MCF 10A (cell line): ENCODE measurements at regions not wholly inside any gene's neighbourhood (a gene's known extent, or its start where the extent isn't known, plus 50 kb on each side); places are given as distances from the start of the nearest gene placed in this dataset.

Experiments
- BruUV-seq: library from RNA; stranded (reverse); fragments of 400-500 nt; replicated peaks from 2 replicates; lab custom pipeline; 2021; lab: Mats Ljungman, UMichigan
- CTCF ChIA-PET: fragments of 300-600 bp; sonication (Branson Sonifier 250); formaldehyde crosslinking; extraction: SDS; loops from one replicate; lab custom pipeline; 2021; ENCODE audit warnings: antibody characterized with exemption, inconsistent platforms; lab: Yijun Ruan, JAX
- POLR2A ChIA-PET: fragments of 300-600, 350-650 bp; sonication (Branson Sonifier 250); formaldehyde crosslinking; extraction: SDS; loops from one replicate; lab custom pipeline; 2020; ENCODE audit warnings: antibody characterized with exemption, inconsistent platforms; lab: Yijun Ruan, JAX
- DNase-seq: peaks from one replicate; pipeline ENCODE4 v3.0.0-alpha.2; 2018; ENCODE audit not compliant: unreplicated experiment
- H3K27ac Mint-ChIP-seq: one replicate; pipeline ENCODE4 v1.8.0; 2022; ENCODE audit warnings: mild to moderate bottlenecking, low read depth, mixed read lengths; ENCODE audit not compliant: unreplicated experiment
- H3K27me3 Mint-ChIP-seq: one replicate; pipeline ENCODE4 v1.8.0; 2022; ENCODE audit warnings: mixed read lengths; ENCODE audit not compliant: insufficient read depth, unreplicated experiment
- H3K36me3 Mint-ChIP-seq: one replicate; pipeline ENCODE4 v1.8.0; 2022; ENCODE audit warnings: mild to moderate bottlenecking, moderate library complexity, mixed read lengths; ENCODE audit not compliant: insufficient read depth, unreplicated experiment
- H3K4me1 Mint-ChIP-seq: one replicate; pipeline ENCODE4 v1.8.0; 2022; ENCODE audit warnings: mixed read lengths; ENCODE audit not compliant: insufficient read depth, unreplicated experiment
- H3K4me3 Mint-ChIP-seq: one replicate; pipeline ENCODE4 v1.8.0; 2022; ENCODE audit warnings: mild to moderate bottlenecking, moderate library complexity, mixed read lengths; ENCODE audit not compliant: unreplicated experiment
- H3K9me3 Mint-ChIP-seq: one replicate; pipeline ENCODE4 v1.8.0; 2022; ENCODE audit warnings: mixed read lengths; ENCODE audit not compliant: unreplicated experiment
- CTCF ChIP-seq: fragments of 200-600 bp; IDR thresholded peaks from one replicate; pipeline ENCODE4 v1.8.0; 2022; ENCODE audit warnings: antibody characterized with exemption, mild to moderate bottlenecking; ENCODE audit not compliant: unreplicated experiment
- intact Hi-C: fragments of 100-400 bp; cut with micrococcal nuclease; formaldehyde crosslinking; loops from 2 replicates; pipeline ENCODE4 v1.14.1; 2022

- BruUV-seq, result no TSS peak
- H3K4me3 Mint-ChIP-seq, result no peak overlapping the region
- no peaks in the 10 kb centered on the region for H3K9me3 Mint-ChIP-seq
- POLR2A ChIA-PET, result no interaction called here
- DNase-seq, result no peak
- intact Hi-C loops, result no loop called here
- no peak overlapping the region for H3K27ac Mint-ChIP-seq
- no peaks in the 10 kb centered on the region for H3K27me3 Mint-ChIP-seq
- H3K36me3 Mint-ChIP-seq, result no peaks in the 10 kb centered on the region
- H3K4me1 Mint-ChIP-seq, result peaks cover 6% of the 10 kb centered on the region
- no peak for TF ChIP-seq CTCF
- CTCF ChIA-PET, result no interaction called here
Measured at GRCh38 chr2:22894761-22895160, 490.2 kb upstream of the KLHL29 start.

- Mint-ChIP-seq H3K27ac (no peak overlapping the region), H3K27me3 (peaks cover 12% of the 10 kb centered on the region), H3K36me3 (no peaks in the 10 kb centered on the region), H3K9me3 (no peaks in the 10 kb centered on the region), H3K4me1 (peaks cover 6% of the 10 kb centered on the region), H3K4me3 (no peak overlapping the region)
- ChIA-PET CTCF (no interaction called here), POLR2A (no interaction called here)
- DNase-seq, result no peak
- BruUV-seq, result no TSS peak
- intact Hi-C loops, result no loop called here
- TF ChIP-seq CTCF, result no peak
Measured at GRCh38 chr2:22897428-22897827, 487.6 kb upstream of the KLHL29 start.

GRCh38 chr2:22900674-22901073 lies 484.3 kb upstream of the KLHL29 start:
- no peak overlapping the region for H3K4me3 Mint-ChIP-seq
- DNase-seq, result no peak
- no peak for TF ChIP-seq CTCF
- peaks cover under 1% of the 10 kb centered on the region for H3K36me3 Mint-ChIP-seq
- no peaks in the 10 kb centered on the region for H3K9me3 Mint-ChIP-seq
- ChIA-PET POLR2A (no interaction called here), CTCF (interaction anchor here (0.7 kb wide), 1 partner anchor 624 kb away, joined by 3 read pairs; no protein-coding TSS in a partner anchor)
- no TSS peak for BruUV-seq
- H3K27ac Mint-ChIP-seq, result no peak overlapping the region
- peaks cover 12% of the 10 kb centered on the region for H3K27me3 Mint-ChIP-seq
- intact Hi-C loops, result no loop called here
- H3K4me1 Mint-ChIP-seq, result no peaks in the 10 kb centered on the region

GRCh38 chr2:22901471-22902179 lies 483.4 kb upstream of the KLHL29 start:
- H3K4me3 Mint-ChIP-seq, result no peak overlapping the region
- TF ChIP-seq CTCF, result no peak
- BruUV-seq, result no TSS peak
- peaks cover 12% of the 10 kb centered on the region for H3K27me3 Mint-ChIP-seq
- no peak overlapping the region for H3K27ac Mint-ChIP-seq
- CTCF ChIA-PET, result interaction anchor here (0.7 kb wide), 1 partner anchor 623 kb away, joined by 3 read pairs; no protein-coding TSS in a partner anchor
- no peaks in the 10 kb centered on the region for H3K9me3 Mint-ChIP-seq
- no peaks in the 10 kb centered on the region for H3K4me1 Mint-ChIP-seq
- no peak for DNase-seq
- H3K36me3 Mint-ChIP-seq, result peaks cover 7% of the 10 kb centered on the region
- POLR2A ChIA-PET, result no interaction called here
- intact Hi-C loops, result no loop called here
